Esophagus squamous epithelium (tissue), 4 donors: ENCODE measurements at regions not wholly inside any gene's neighbourhood (a gene's known extent, or its start where the extent isn't known, plus 50 kb on each side); places are given as distances from the start of the nearest gene placed in this dataset.

Experiments
- POLR2A ChIP-seq, 4 donors: fragments of 450-650 bp; IDR thresholded peaks; one replicate each; pipeline ENCODE4 v1.6.1; 2017; ENCODE audit warnings: antibody characterized with exemption in 4 of 4, mild to moderate bottlenecking in 4 of 4, moderate library complexity in 3 of 4
- TF ChIP-seq, protein P1 (sequence below), 6 experiments: fragments of 450-650 bp in 4 of 6; fragments of 200-600 bp in 2 of 6; sonication (generic) in 2 of 6; IDR thresholded peaks; one replicate each; pipeline ENCODE4 v1.5.1; 2016 to 2019; ENCODE audit warnings: antibody characterized with exemption in 6 of 6, mild to moderate bottlenecking in 4 of 6, moderate library complexity in 4 of 6

DNA sequence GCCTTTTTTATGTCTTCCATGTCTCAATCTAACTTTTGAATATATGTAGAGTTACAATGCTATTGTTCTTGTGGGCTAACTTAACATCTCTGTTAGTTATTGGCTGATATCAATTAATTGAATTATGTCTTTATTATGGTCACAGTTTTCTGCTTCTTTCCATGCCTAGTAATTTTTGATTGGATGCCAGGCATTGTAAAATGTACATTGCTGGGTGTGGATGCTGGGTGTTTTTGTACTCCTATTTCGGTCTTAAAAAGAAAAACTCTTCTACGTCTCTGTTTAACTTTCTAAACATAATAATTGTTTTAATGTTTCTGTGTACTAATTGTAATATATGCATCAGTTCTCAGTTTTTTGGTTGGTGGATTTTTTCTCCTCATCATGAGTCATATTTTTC, 296.1 kb upstream of the PRICKLE1 start:
- TF ChIP-seq POLR2A (IDR thresholded peaks at IDR 0.05): no peak
- TF ChIP-seq, protein P1, sequence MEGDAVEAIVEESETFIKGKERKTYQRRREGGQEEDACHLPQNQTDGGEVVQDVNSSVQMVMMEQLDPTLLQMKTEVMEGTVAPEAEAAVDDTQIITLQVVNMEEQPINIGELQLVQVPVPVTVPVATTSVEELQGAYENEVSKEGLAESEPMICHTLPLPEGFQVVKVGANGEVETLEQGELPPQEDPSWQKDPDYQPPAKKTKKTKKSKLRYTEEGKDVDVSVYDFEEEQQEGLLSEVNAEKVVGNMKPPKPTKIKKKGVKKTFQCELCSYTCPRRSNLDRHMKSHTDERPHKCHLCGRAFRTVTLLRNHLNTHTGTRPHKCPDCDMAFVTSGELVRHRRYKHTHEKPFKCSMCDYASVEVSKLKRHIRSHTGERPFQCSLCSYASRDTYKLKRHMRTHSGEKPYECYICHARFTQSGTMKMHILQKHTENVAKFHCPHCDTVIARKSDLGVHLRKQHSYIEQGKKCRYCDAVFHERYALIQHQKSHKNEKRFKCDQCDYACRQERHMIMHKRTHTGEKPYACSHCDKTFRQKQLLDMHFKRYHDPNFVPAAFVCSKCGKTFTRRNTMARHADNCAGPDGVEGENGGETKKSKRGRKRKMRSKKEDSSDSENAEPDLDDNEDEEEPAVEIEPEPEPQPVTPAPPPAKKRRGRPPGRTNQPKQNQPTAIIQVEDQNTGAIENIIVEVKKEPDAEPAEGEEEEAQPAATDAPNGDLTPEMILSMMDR (IDR thresholded peaks at IDR 0.05): no peak
